HepG2 (cell line): ENCODE measurements at regions not wholly inside any gene's neighbourhood (a gene's known extent, or its start where the extent isn't known, plus 50 kb on each side); places are given as distances from the start of the nearest gene placed in this dataset.
A peak's percentile ranks its signal among the peaks of the same experiment; 100 is the strongest.

Experiments
- ATRX ChIP-seq: sonication (generic); formaldehyde crosslinking; IDR thresholded peaks from 2 replicates; pipeline ENCODE4 v1.4.0; 2020; ENCODE audit warnings: missing genetic modification reagents, borderline replicate concordance
- CBX1 ChIP-seq: IDR thresholded peaks from one replicate; pipeline ENCODE4 v1.6.1; 2016; ENCODE audit warnings: antibody characterized with exemption, low read depth
- EEA1 ChIP-seq: sonication (generic); formaldehyde crosslinking; IDR thresholded peaks from 2 replicates; pipeline ENCODE4 v1.5.1; 2020; ENCODE audit warnings: mild to moderate bottlenecking, missing genetic modification reagents, borderline replicate concordance
- ISX ChIP-seq: sonication (generic); formaldehyde crosslinking; conservative IDR thresholded peaks from 2 replicates; pipeline ENCODE4 v1.5.0; 2020; ENCODE audit warnings: missing genetic modification reagents
- KAT8 ChIP-seq: IDR thresholded peaks from 2 replicates; pipeline ENCODE4 v1.6.1; 2016; ENCODE audit warnings: missing genetic modification reagents, missing compliant biosample characterization
- MTA3 ChIP-seq: sonication (generic); formaldehyde crosslinking; IDR thresholded peaks from 2 replicates; pipeline ENCODE4 v1.4.0; 2020; ENCODE audit warnings: missing genetic modification reagents
- NFYB ChIP-seq: sonication (generic); formaldehyde crosslinking; IDR thresholded peaks from 2 replicates; pipeline ENCODE4 v1.4.0; 2020; ENCODE audit warnings: missing genetic modification reagents
- SOX6 ChIP-seq, 2 experiments: fragments of 450-650 bp in 1 of 2; sonication (generic) in 1 of 2; formaldehyde crosslinking in 1 of 2; IDR thresholded peaks; 2 replicates each; pipeline versions ENCODE4 v1.4.0 to v1.6.1; 2017 to 2020; ENCODE audit warnings: antibody characterized with exemption in 1 of 2, mild to moderate bottlenecking in 1 of 2, missing genetic modification reagents in 1 of 2
- TAF15 ChIP-seq: fragments of 200-400 bp; formaldehyde crosslinking; IDR thresholded peaks from one replicate; pipeline ENCODE4 v1.6.1; 2018; ENCODE audit warnings: mild to moderate bottlenecking, low read depth, low read length; ENCODE audit not compliant: poor library complexity, severe bottlenecking
- TCF7 ChIP-seq: sonication (generic); IDR thresholded peaks from 2 replicates; pipeline ENCODE4 v1.6.1; 2016; ENCODE audit warnings: antibody characterized with exemption, low read depth
- ZFY ChIP-seq: sonication (generic); formaldehyde crosslinking; IDR thresholded peaks from 2 replicates; pipeline ENCODE4 v1.4.0; 2020; ENCODE audit warnings: missing genetic modification reagents
- ZNF10 ChIP-seq: sonication (generic); formaldehyde crosslinking; IDR thresholded peaks from 2 replicates; pipeline ENCODE4 v1.4.0; 2020; ENCODE audit warnings: mild to moderate bottlenecking, low read depth, missing genetic modification reagents, borderline replicate concordance
- ZNF282 ChIP-seq: fragments of 450-650 bp; IDR thresholded peaks from 2 replicates; pipeline ENCODE4 v1.6.1; 2018; ENCODE audit not compliant: partially characterized antibody
- ZNF607 ChIP-seq: sonication (generic); formaldehyde crosslinking; IDR thresholded peaks from 2 replicates; pipeline ENCODE4 v1.5.1; 2020; ENCODE audit warnings: missing genetic modification reagents, mild to moderate bottlenecking, borderline replicate concordance
- ZNF766 ChIP-seq: sonication (generic); formaldehyde crosslinking; IDR thresholded peaks from 2 replicates; pipeline ENCODE4 v1.5.0; 2020; ENCODE audit warnings: missing genetic modification reagents, borderline replicate concordance
- ZNF790 ChIP-seq: sonication (generic); formaldehyde crosslinking; IDR thresholded peaks from 2 replicates; pipeline ENCODE4 v1.8.0; 2022; ENCODE audit warnings: missing genetic modification reagents, mild to moderate bottlenecking, borderline replicate concordance
- ZNF879 ChIP-seq: sonication (generic); formaldehyde crosslinking; IDR thresholded peaks from 2 replicates; pipeline ENCODE4 v1.8.1; 2023; ENCODE audit warnings: missing genetic modification reagents
- TF ChIP-seq, protein P1 (sequence below): sonication (generic); formaldehyde crosslinking; IDR thresholded peaks from 2 replicates; pipeline ENCODE4 v1.4.0; 2020; ENCODE audit warnings: missing genetic modification reagents, borderline replicate concordance
- TF ChIP-seq, protein P2 (sequence below): sonication (generic); IDR thresholded peaks from 2 replicates; pipeline ENCODE4 v1.6.1; 2016; ENCODE audit warnings: low read depth, borderline replicate concordance
- TF ChIP-seq, protein P3 (sequence below): sonication (generic); formaldehyde crosslinking; IDR thresholded peaks from 2 replicates; pipeline ENCODE4 v1.5.0; 2020; ENCODE audit warnings: missing genetic modification reagents, mild to moderate bottlenecking, borderline replicate concordance
- TF ChIP-seq, protein P4 (sequence below): IDR thresholded peaks from 2 replicates; pipeline ENCODE4 v1.6.1; 2016; ENCODE audit warnings: missing genetic modification reagents, missing compliant biosample characterization
- TF ChIP-seq, protein P5 (sequence below): sonication (generic); formaldehyde crosslinking; conservative IDR thresholded peaks from 2 replicates; pipeline ENCODE4 v1.4.0; 2020; ENCODE audit warnings: missing genetic modification reagents
- TF ChIP-seq, protein P6 (sequence below): sonication (generic); formaldehyde crosslinking; IDR thresholded peaks from 2 replicates; pipeline ENCODE4 v1.8.0; 2022; ENCODE audit warnings: low read depth, missing genetic modification reagents

DNA sequence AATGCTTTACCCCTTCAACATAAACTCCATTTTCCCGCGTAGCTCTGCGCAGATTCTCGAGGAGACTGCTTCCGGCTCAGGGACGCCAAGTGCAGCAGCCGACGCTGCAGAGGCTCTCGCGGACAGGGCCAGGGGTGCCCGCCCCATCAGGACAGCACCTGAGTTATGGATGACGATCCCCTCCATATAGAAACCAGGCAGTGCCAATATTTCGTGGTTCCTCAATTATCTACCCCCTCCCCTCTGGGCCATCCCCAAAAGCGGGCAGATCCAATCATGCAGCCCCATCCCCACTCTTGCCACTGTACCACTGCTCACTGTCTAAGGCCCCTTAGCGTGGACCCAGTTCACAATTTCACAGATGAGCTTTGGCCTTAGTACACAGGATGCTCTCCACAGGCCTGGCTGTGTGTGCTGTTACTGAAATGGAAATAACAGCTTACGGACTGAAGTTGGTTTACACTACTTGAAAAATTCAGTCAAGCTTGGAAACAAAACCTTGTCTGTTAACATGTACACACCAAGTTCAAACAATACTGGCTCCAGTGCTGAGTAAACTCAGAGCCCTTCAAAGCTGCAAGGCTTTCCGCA lies 74.5 kb downstream of the DACT2 start (continued):
- TF ChIP-seq, protein P1, sequence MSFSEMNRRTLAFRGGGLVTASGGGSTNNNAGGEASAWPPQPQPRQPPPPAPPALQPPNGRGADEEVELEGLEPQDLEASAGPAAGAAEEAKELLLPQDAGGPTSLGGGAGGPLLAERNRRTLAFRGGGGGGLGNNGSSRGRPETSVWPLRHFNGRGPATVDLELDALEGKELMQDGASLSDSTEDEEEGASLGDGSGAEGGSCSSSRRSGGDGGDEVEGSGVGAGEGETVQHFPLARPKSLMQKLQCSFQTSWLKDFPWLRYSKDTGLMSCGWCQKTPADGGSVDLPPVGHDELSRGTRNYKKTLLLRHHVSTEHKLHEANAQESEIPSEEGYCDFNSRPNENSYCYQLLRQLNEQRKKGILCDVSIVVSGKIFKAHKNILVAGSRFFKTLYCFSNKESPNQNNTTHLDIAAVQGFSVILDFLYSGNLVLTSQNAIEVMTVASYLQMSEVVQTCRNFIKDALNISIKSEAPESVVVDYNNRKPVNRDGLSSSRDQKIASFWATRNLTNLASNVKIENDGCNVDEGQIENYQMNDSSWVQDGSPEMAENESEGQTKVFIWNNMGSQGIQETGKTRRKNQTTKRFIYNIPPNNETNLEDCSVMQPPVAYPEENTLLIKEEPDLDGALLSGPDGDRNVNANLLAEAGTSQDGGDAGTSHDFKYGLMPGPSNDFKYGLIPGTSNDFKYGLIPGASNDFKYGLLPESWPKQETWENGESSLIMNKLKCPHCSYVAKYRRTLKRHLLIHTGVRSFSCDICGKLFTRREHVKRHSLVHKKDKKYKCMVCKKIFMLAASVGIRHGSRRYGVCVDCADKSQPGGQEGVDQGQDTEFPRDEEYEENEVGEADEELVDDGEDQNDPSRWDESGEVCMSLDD (CRISPR knock-in tag) = peak; percentile 45; the same call in 1 of the 2 replicates
- no peak for TF ChIP-seq ATRX (CRISPR knock-in tag)
- no peak for TF ChIP-seq ZNF879 (CRISPR knock-in tag)
- TF ChIP-seq MTA3 (CRISPR knock-in tag) = no peak
- no peak for TF ChIP-seq ZNF282
- TF ChIP-seq NFYB = no peak
- TF ChIP-seq TCF7 = peak; percentile 82
- TF ChIP-seq, protein P2, sequence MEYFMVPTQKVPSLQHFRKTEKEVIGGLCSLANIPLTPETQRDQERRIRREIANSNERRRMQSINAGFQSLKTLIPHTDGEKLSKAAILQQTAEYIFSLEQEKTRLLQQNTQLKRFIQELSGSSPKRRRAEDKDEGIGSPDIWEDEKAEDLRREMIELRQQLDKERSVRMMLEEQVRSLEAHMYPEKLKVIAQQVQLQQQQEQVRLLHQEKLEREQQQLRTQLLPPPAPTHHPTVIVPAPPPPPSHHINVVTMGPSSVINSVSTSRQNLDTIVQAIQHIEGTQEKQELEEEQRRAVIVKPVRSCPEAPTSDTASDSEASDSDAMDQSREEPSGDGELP = peak; percentile 15; the same call in 1 of the 2 replicates
- no peak for TF ChIP-seq TAF15
- TF ChIP-seq ZNF607 = 0 out of 2 replicates have a peak, but pooled peaks have one; percentile 30
- TF ChIP-seq ZNF10 (CRISPR knock-in tag) = no peak
- TF ChIP-seq ZFY = peak; percentile 62
- TF ChIP-seq CBX1 = no peak
- TF ChIP-seq, protein P3, sequence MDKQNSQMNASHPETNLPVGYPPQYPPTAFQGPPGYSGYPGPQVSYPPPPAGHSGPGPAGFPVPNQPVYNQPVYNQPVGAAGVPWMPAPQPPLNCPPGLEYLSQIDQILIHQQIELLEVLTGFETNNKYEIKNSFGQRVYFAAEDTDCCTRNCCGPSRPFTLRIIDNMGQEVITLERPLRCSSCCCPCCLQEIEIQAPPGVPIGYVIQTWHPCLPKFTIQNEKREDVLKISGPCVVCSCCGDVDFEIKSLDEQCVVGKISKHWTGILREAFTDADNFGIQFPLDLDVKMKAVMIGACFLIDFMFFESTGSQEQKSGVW (CRISPR knock-in tag) = no peak
- TF ChIP-seq EEA1 (CRISPR knock-in tag) = no peak
- TF ChIP-seq ZNF790 (CRISPR knock-in tag) = no peak
- TF ChIP-seq ISX (CRISPR knock-in tag) = no peak
- peak; percentile 54; the same call in 1 of the 2 replicates for TF ChIP-seq KAT8 (CRISPR knock-in tag)
- TF ChIP-seq, protein P4, sequence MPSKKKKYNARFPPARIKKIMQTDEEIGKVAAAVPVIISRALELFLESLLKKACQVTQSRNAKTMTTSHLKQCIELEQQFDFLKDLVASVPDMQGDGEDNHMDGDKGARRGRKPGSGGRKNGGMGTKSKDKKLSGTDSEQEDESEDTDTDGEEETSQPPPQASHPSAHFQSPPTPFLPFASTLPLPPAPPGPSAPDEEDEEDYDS (CRISPR knock-in tag) = peak; percentile 54; the same call in 1 of the 2 replicates
- TF ChIP-seq, protein P5, sequence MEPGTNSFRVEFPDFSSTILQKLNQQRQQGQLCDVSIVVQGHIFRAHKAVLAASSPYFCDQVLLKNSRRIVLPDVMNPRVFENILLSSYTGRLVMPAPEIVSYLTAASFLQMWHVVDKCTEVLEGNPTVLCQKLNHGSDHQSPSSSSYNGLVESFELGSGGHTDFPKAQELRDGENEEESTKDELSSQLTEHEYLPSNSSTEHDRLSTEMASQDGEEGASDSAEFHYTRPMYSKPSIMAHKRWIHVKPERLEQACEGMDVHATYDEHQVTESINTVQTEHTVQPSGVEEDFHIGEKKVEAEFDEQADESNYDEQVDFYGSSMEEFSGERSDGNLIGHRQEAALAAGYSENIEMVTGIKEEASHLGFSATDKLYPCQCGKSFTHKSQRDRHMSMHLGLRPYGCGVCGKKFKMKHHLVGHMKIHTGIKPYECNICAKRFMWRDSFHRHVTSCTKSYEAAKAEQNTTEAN (CRISPR knock-in tag) = peak; percentile 94
- no peak for TF ChIP-seq SOX6 (IDR thresholded peaks at IDR 0.05)
- peak; percentile 94 for TF ChIP-seq SOX6 (CRISPR knock-in tag; IDR thresholded peaks at IDR 0.05)
- TF ChIP-seq ZNF766 = 0 out of 2 replicates have a peak, but pooled peaks have one; percentile 49
- TF ChIP-seq, protein P6, sequence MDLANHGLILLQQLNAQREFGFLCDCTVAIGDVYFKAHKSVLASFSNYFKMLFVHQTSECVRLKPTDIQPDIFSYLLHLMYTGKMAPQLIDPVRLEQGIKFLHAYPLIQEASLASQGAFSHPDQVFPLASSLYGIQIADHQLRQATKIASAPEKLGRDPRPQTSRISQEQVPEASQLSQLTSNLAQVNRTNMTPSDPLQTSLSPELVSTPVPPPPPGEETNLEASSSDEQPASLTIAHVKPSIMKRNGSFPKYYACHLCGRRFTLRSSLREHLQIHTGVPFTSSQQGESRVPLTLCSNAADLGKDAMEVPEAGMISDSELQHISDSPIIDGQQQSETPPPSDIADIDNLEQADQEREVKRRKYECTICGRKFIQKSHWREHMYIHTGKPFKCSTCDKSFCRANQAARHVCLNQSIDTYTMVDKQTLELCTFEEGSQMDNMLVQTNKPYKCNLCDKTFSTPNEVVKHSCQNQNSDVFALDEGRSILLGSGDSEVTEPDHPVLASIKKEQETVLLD (CRISPR knock-in tag) = no peak
